ENCODE measurements at regions not wholly inside any gene's neighbourhood (a gene's known extent, or its start where the extent isn't known, plus 50 kb on each side); places are given as distances from the start of the nearest gene placed in this dataset.

GRCh38 chr3:24781454-24781853, 286.8 kb upstream of the THRB start:
- 90% methylated on average over 3 of the region's 3 CpGs for WGBS, 2 donors

GRCh38 chr3:24793896-24794295, 299.2 kb upstream of the THRB start:
- no peak for DNase-seq
- intact Hi-C loops (cut with DNase I), result no loop called here
- Histone ChIP-seq H3K9me3 (no peaks in the 10 kb centered on the region), H3K36me3 (no peaks in the 10 kb centered on the region), H3K4me1 (no peaks in the 10 kb centered on the region), H3K27me3 (peaks cover 0 to 5% (median 0%) of the 10 kb centered on the region in 4 donors), H3K27ac (no peak overlapping the region), H3K4me3 (no peak overlapping the region)
- no peak for TF ChIP-seq POLR2A (IDR thresholded peaks at IDR 0.05)
- no peak for TF ChIP-seq CTCF (IDR thresholded peaks at IDR 0.05)
- WGBS, 2 donors, result 51 to 61% methylated on average over 4 to 5 of the region's 5 CpGs

More at GRCh38 chr3:24781454-24781853, 286.8 kb upstream of the THRB start:
- no peak for DNase-seq
- Histone ChIP-seq H3K36me3 (no peaks in the 10 kb centered on the region), H3K4me1 (no peaks in the 10 kb centered on the region), H3K27me3 (no peaks in the 10 kb centered on the region), H3K4me3 (no peak overlapping the region), H3K27ac (no peak overlapping the region), H3K9me3 (peaks cover 0 to 10% (median 10%) of the 10 kb centered on the region in 3 donors)
- intact Hi-C loops (cut with DNase I), result no loop called here
- no peak for TF ChIP-seq POLR2A (IDR thresholded peaks at IDR 0.05)
- no peak for TF ChIP-seq CTCF (IDR thresholded peaks at IDR 0.05)

GRCh38 chr3:24802614-24803013, 308.0 kb upstream of the THRB start:
- no peak for DNase-seq
- Histone ChIP-seq H3K9me3 (no peaks in the 10 kb centered on the region), H3K4me1 (no peaks in the 10 kb centered on the region), H3K27ac (no peak overlapping the region), H3K36me3 (no peaks in the 10 kb centered on the region), H3K4me3 (no peak overlapping the region), H3K27me3 (no peaks in the 10 kb centered on the region)
- 71 to 80% methylated on average over 2 of the region's 2 CpGs for WGBS, 2 donors
- intact Hi-C loops (cut with DNase I), result no loop called here
- no peak for TF ChIP-seq POLR2A (IDR thresholded peaks at IDR 0.05)
- no peak for TF ChIP-seq CTCF (IDR thresholded peaks at IDR 0.05)

- Histone ChIP-seq H3K9me3 (no peaks in the 10 kb centered on the region), H3K27ac (no peak overlapping the region), H3K4me3 (no peak overlapping the region), H3K36me3 (no peaks in the 10 kb centered on the region), H3K27me3 (no peaks in the 10 kb centered on the region), H3K4me1 (no peaks in the 10 kb centered on the region)
- 93 to 100% methylated on average over 1 of the region's 1 CpG for WGBS, 2 donors
- TF ChIP-seq POLR2A (IDR thresholded peaks at IDR 0.05), result no peak
- TF ChIP-seq CTCF (IDR thresholded peaks at IDR 0.05), result no peak
- no peak for DNase-seq
- intact Hi-C loops (cut with DNase I), result no loop called here
These were observed 309.4 kb upstream of the THRB start for GRCh38 chr3:24804095-24804494.

- H3K36me3 ChIP-seq, result no peaks in the 10 kb centered on the region
- DNase-seq, result no peak
- H3K27ac ChIP-seq, result no peak overlapping the region
- intact Hi-C loops (cut with DNase I), result no loop called here
- H3K4me1 ChIP-seq, result peaks cover 0 to 7% (median 0%) of the 10 kb centered on the region in 3 donors
- TF ChIP-seq POLR2A (IDR thresholded peaks at IDR 0.05) (no peak), CTCF (IDR thresholded peaks at IDR 0.05) (no peak)
- no peak overlapping the region for H3K4me3 ChIP-seq
- H3K9me3 ChIP-seq, result no peaks in the 10 kb centered on the region
- 20 to 30% methylated on average over 5 of the region's 5 CpGs for WGBS, 2 donors
- no peaks in the 10 kb centered on the region for H3K27me3 ChIP-seq
These were observed 316.2 kb upstream of the THRB start for GRCh38 chr3:24810881-24811280.
